ENCODE measurements at regions not wholly inside any gene's neighbourhood (a gene's known extent, or its start where the extent isn't known, plus 50 kb on each side); places are given as distances from the start of the nearest gene placed in this dataset.
"Not testable (repeated sequence)": the region's sequence is repeated elsewhere in the genome, so short reads cannot be mapped to it uniquely, and the experiment has no call there.

- intact Hi-C loops (cut with micrococcal nuclease); H3K27me3 Mint-ChIP-seq; H3K4me3 Mint-ChIP-seq; DNase-seq; H3K36me3 ChIP-seq (ENCODE audit: insufficient read depth, low read length); CTCF ChIA-PET (ENCODE audit: partially characterized antibody); H3K4me3 ChIP-seq (ENCODE audit: low read length in 2 of 2); H3K27ac Mint-ChIP-seq; H3K9me3 ChIP-seq (ENCODE audit: control insufficient read depth in 1 of 2, low read length in 2 of 2); POLR2A ChIA-PET (ENCODE audit: partially characterized antibody); H3K27ac ChIP-seq (ENCODE audit: low read depth, low read length); H3K36me3 Mint-ChIP-seq; H3K4me1 ChIP-seq (ENCODE audit: insufficient read depth, low read length); H3K4me1 Mint-ChIP-seq; H3K9me3 Mint-ChIP-seq; H3K27me3 ChIP-seq (ENCODE audit: insufficient read depth, low read length): not testable (repeated sequence)
These were observed 180.0 kb upstream of the TENT5A start for GRCh38 chr6:81932448-81932847.

DNA sequence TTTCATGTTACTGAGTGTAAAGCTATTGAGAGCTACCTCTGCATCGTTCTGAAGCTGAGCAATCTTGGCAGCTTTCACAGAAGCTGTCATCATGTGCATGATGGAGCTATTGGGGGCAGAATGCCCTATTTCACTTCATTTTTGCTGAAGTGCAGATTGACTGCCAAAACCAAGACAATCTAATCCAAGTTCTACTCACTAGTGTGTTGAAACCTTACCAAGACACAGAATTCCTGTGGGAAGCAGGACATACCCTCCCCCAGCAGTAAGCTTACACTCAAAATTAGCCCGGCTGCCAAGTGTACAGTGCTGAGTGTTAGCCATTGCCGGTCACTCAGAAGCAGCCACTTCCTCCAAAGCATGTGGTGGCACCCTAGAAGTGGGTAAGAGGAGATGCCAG, 177.3 kb upstream of the TENT5A start:
- CTCF ChIA-PET (ENCODE audit: partially characterized antibody), result no interaction called here
- peaks cover 0 to 7% (median 0%) of the 10 kb centered on the region in 8 donors for H3K9me3 Mint-ChIP-seq
- Histone ChIP-seq H3K27ac (ENCODE audit: low read depth, low read length) (no peak overlapping the region), H3K36me3 (ENCODE audit: insufficient read depth, low read length) (no peaks in the 10 kb centered on the region), H3K4me3 (ENCODE audit: low read length in 2 of 2) (no peak overlapping the region), H3K4me1 (ENCODE audit: insufficient read depth, low read length) (no peaks in the 10 kb centered on the region), H3K27me3 (ENCODE audit: insufficient read depth, low read length) (no peaks in the 10 kb centered on the region), H3K9me3 (ENCODE audit: control insufficient read depth in 1 of 2, low read length in 2 of 2) (no peaks in the 10 kb centered on the region)
- intact Hi-C loops (cut with micrococcal nuclease), result no loop called here
- no peaks in the 10 kb centered on the region for H3K36me3 Mint-ChIP-seq
- no peak for DNase-seq
- H3K4me1 Mint-ChIP-seq, result no peaks in the 10 kb centered on the region
- H3K27me3 Mint-ChIP-seq, result no peaks in the 10 kb centered on the region
- H3K27ac Mint-ChIP-seq, result no peak overlapping the region
- POLR2A ChIA-PET (ENCODE audit: partially characterized antibody), result no interaction called here
- no peak overlapping the region for H3K4me3 Mint-ChIP-seq

- CTCF ChIA-PET (ENCODE audit: partially characterized antibody), result no interaction called here
- H3K27me3 ChIP-seq (ENCODE audit: insufficient read depth, low read length), result no peaks in the 10 kb centered on the region
- no peak for DNase-seq
- intact Hi-C loops (cut with micrococcal nuclease), result no loop called here
- Mint-ChIP-seq H3K4me1 (no peaks in the 10 kb centered on the region), H3K4me3 (no peak overlapping the region), H3K27ac (no peak overlapping the region), H3K36me3 (no peaks in the 10 kb centered on the region), H3K27me3 (no peaks in the 10 kb centered on the region), H3K9me3 (peaks cover 0 to 2% (median 0%) of the 10 kb centered on the region in 8 donors)
- no peak overlapping the region for H3K4me3 ChIP-seq (ENCODE audit: low read length in 2 of 2)
- no peak overlapping the region for H3K27ac ChIP-seq (ENCODE audit: low read depth, low read length)
- H3K4me1 ChIP-seq (ENCODE audit: insufficient read depth, low read length), result no peaks in the 10 kb centered on the region
- H3K36me3 ChIP-seq (ENCODE audit: insufficient read depth, low read length), result no peaks in the 10 kb centered on the region
- no peaks in the 10 kb centered on the region for H3K9me3 ChIP-seq (ENCODE audit: control insufficient read depth in 1 of 2, low read length in 2 of 2)
- POLR2A ChIA-PET (ENCODE audit: partially characterized antibody), result no interaction called here
These were observed 172.7 kb upstream of the TENT5A start for GRCh38 chr6:81925201-81925600.

GRCh38 chr6:81909981-81910900, 157.8 kb upstream of the TENT5A start:
- no peak overlapping the region for H3K27ac Mint-ChIP-seq
- Histone ChIP-seq H3K4me3 (ENCODE audit: low read length in 2 of 2) (no peak overlapping the region), H3K27me3 (ENCODE audit: insufficient read depth, low read length) (no peaks in the 10 kb centered on the region), H3K36me3 (ENCODE audit: insufficient read depth, low read length) (no peaks in the 10 kb centered on the region), H3K27ac (ENCODE audit: low read depth, low read length) (no peak overlapping the region), H3K9me3 (ENCODE audit: control insufficient read depth in 1 of 2, low read length in 2 of 2) (no peaks in the 10 kb centered on the region), H3K4me1 (ENCODE audit: insufficient read depth, low read length) (no peaks in the 10 kb centered on the region)
- intact Hi-C loops (cut with micrococcal nuclease), result no loop called here
- no peaks in the 10 kb centered on the region for H3K36me3 Mint-ChIP-seq
- ChIA-PET CTCF (ENCODE audit: partially characterized antibody) (no interaction called here), POLR2A (ENCODE audit: partially characterized antibody) (no interaction called here)
- H3K4me3 Mint-ChIP-seq, result no peak overlapping the region
- peaks cover 0 to 2% (median 0%) of the 10 kb centered on the region in 8 donors for H3K9me3 Mint-ChIP-seq
- DNase-seq, result no peak
- H3K4me1 Mint-ChIP-seq, result no peaks in the 10 kb centered on the region
- no peaks in the 10 kb centered on the region for H3K27me3 Mint-ChIP-seq

GRCh38 chr6:81909162-81909561, 156.7 kb upstream of the TENT5A start:
- no peaks in the 10 kb centered on the region for H3K36me3 ChIP-seq (ENCODE audit: insufficient read depth, low read length)
- intact Hi-C loops (cut with micrococcal nuclease), result no loop called here
- H3K9me3 ChIP-seq (ENCODE audit: control insufficient read depth in 1 of 2, low read length in 2 of 2), result no peaks in the 10 kb centered on the region
- no peak overlapping the region for H3K4me3 ChIP-seq (ENCODE audit: low read length in 2 of 2)
- H3K27me3 Mint-ChIP-seq, result no peaks in the 10 kb centered on the region
- no peaks in the 10 kb centered on the region for H3K36me3 Mint-ChIP-seq
- H3K4me1 ChIP-seq (ENCODE audit: insufficient read depth, low read length), result no peaks in the 10 kb centered on the region
- ChIA-PET CTCF (ENCODE audit: partially characterized antibody) (no interaction called here), POLR2A (ENCODE audit: partially characterized antibody) (no interaction called here)
- no peak overlapping the region for H3K4me3 Mint-ChIP-seq
- no peak overlapping the region for H3K27ac Mint-ChIP-seq
- no peaks in the 10 kb centered on the region for H3K4me1 Mint-ChIP-seq
- peaks cover 0 to 2% (median 0%) of the 10 kb centered on the region in 8 donors for H3K9me3 Mint-ChIP-seq
- DNase-seq, result no peak
- no peak overlapping the region for H3K27ac ChIP-seq (ENCODE audit: low read depth, low read length)
- H3K27me3 ChIP-seq (ENCODE audit: insufficient read depth, low read length), result no peaks in the 10 kb centered on the region

GRCh38 chr6:81906709-81907204, 154.3 kb upstream of the TENT5A start:
- no peak overlapping the region for H3K4me3 Mint-ChIP-seq
- ChIA-PET CTCF (ENCODE audit: partially characterized antibody) (no interaction called here), POLR2A (ENCODE audit: partially characterized antibody) (no interaction called here)
- H3K27me3 ChIP-seq (ENCODE audit: insufficient read depth, low read length), result no peaks in the 10 kb centered on the region
- peaks cover 0 to 4% (median 0%) of the 10 kb centered on the region in 8 donors for H3K9me3 Mint-ChIP-seq
- no peaks in the 10 kb centered on the region for H3K36me3 ChIP-seq (ENCODE audit: insufficient read depth, low read length)
- peak overlapping the region in 1 of 7 donors; percentile 15 for H3K27ac Mint-ChIP-seq
- H3K9me3 ChIP-seq (ENCODE audit: control insufficient read depth in 1 of 2, low read length in 2 of 2), result no peaks in the 10 kb centered on the region
- intact Hi-C loops (cut with micrococcal nuclease), result no loop called here
- no peak overlapping the region for H3K27ac ChIP-seq (ENCODE audit: low read depth, low read length)
- no peaks in the 10 kb centered on the region for H3K4me1 ChIP-seq (ENCODE audit: insufficient read depth, low read length)
- H3K36me3 Mint-ChIP-seq, result no peaks in the 10 kb centered on the region
- no peak overlapping the region for H3K4me3 ChIP-seq (ENCODE audit: low read length in 2 of 2)
- no peak for DNase-seq
- no peaks in the 10 kb centered on the region for H3K27me3 Mint-ChIP-seq
- H3K4me1 Mint-ChIP-seq, result no peaks in the 10 kb centered on the region

DNA sequence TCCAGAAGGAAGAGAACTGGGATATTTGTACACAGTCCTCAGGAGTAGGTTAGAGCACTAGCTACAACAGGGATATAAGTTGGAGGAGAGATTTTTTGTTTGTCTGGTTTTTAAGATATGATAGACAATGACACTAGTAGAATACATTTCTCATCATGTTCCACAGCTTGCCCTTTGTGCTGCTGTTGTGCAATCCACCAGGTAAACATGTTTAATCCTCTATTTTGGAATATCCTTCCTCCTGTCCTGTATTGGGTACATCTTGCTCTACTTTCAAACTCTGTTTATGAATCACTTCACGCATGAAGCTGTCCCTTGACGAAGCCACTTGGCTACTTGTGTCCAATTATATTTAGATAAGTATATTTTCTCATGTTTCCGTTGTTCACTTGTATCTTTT, 153.6 kb upstream of the TENT5A start:
- ChIA-PET POLR2A (ENCODE audit: partially characterized antibody) (no interaction called here), CTCF (ENCODE audit: partially characterized antibody) (interaction anchor here (0.7 kb wide), 1 partner anchor 1097 kb away, joined by 3 read pairs; no protein-coding TSS in a partner anchor)
- Histone ChIP-seq H3K4me3 (ENCODE audit: low read length in 2 of 2) (no peak overlapping the region), H3K27ac (ENCODE audit: low read depth, low read length) (no peak overlapping the region), H3K9me3 (ENCODE audit: control insufficient read depth in 1 of 2, low read length in 2 of 2) (no peaks in the 10 kb centered on the region), H3K4me1 (ENCODE audit: insufficient read depth, low read length) (no peaks in the 10 kb centered on the region), H3K27me3 (ENCODE audit: insufficient read depth, low read length) (no peaks in the 10 kb centered on the region), H3K36me3 (ENCODE audit: insufficient read depth, low read length) (no peaks in the 10 kb centered on the region)
- H3K4me1 Mint-ChIP-seq, result no peaks in the 10 kb centered on the region
- intact Hi-C loops (cut with micrococcal nuclease), result no loop called here
- no peak for DNase-seq
- no peaks in the 10 kb centered on the region for H3K27me3 Mint-ChIP-seq
- H3K27ac Mint-ChIP-seq, result no peak overlapping the region
- peaks cover 0 to 6% (median 0%) of the 10 kb centered on the region in 8 donors for H3K9me3 Mint-ChIP-seq
- H3K4me3 Mint-ChIP-seq, result no peak overlapping the region
- H3K36me3 Mint-ChIP-seq, result no peaks in the 10 kb centered on the region

Data from CD4-positive, alpha-beta memory T cell (primary cell).